ENCODE measurements at regions not wholly inside any gene's neighbourhood (a gene's known extent, or its start where the extent isn't known, plus 50 kb on each side); places are given as distances from the start of the nearest gene placed in this dataset.
"Not testable (repeated sequence)": the region's sequence is repeated elsewhere in the genome, so short reads cannot be mapped to it uniquely, and the experiment has no call there.

DNA sequence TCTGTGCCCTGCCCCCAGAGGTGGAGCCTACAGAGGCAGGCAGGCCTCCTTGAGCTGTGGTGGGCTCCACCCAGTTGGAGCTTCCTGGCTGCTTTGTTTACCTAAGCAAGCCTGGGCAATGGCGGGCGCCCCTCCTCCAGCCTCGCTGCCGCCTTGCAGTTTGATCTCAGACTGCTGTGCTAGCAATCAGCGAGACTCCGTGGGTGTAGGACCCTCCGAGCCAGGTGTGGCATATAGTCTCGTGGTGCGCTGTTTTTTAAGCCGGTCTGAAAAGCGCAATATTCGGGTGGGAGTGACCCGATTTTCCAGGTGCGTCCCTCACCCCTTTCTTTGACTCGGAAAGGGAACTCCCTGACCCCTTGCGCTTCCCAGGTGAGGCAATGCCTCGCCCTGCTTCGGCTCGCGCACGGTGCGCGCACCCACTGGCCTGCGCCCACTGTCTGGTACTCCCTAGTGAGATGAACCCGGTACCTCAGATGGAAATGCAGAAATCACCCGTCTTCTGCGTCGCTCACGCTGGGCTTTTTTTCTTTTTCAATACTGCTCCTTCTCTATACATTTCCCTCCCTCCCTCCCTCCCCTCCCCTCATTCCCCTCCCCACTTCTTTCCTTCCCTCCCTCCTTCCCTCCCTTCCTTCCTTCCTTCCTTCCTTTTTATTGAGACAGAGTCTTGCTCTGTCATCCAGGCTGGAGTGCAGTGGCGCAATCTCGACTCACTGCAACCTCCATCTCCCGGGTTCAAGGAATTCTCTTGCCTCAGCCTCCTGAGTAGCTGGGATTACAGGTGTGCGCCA, 197.1 kb upstream of the TBL1XR1 start:
- DNase-seq (ENCODE audit: low read depth in 2 of 2), result not testable (repeated sequence)

DNA sequence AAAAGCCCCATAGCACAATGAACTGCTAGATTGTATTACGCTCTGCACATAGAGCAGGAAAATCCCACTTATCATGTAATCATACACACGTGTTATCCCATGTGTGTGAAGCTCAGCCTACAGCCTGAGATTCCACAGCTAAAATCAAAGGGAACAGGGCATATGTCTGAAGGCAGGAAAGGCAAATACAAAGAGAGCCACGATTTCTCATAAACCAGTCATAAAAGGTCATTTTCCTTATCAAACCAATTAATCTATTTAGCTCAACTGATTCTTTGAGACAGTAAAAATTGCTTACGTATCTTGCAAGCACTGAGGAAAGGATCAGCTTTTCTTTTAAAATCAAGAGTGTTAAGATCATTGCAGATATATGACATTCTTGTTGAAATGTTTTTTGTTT, 199.5 kb upstream of the TBL1XR1 start:
- no peak for DNase-seq (ENCODE audit: low read depth in 2 of 2)

DNA sequence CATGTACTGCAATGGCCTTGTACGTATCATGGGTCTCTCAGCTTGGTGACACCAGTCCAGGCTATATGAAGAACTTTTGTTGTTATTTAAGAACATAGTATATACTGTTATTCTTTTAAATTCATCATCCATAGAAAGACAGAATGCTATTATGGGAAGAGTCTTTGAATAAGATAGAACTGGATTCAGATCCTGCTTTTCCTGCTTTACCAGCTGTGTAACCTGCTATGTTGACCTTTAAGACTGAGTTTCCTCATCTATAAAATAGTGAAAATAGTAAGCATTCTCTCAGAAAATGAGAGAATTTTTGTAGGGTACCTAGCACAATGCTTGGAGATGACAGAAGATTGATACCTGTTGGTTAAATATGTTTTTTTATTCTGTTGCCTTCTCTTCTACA, 204.1 kb upstream of the TBL1XR1 start:
- no peak for DNase-seq (ENCODE audit: low read depth in 2 of 2)

DNA sequence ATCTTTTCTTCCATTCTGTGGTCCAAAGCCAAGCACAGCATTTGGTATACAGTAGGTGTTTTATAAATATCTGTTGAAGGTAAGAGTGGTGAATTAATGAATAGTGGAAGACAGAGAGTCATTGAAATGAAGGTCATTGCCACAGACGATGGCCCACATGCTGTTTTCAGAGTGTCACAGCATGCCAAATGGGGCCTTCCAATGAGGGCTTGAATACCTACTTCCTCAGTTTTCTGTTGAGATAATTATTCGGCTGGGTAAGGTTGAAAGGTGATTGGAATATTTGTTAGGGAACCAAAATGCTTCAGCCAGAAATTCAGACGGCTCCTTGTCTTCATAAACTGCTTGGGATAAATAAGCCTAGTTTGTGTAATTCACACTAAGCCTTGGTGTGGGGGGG, 205.3 kb upstream of the TBL1XR1 start:
- no peak for DNase-seq (ENCODE audit: low read depth in 2 of 2)

DNA sequence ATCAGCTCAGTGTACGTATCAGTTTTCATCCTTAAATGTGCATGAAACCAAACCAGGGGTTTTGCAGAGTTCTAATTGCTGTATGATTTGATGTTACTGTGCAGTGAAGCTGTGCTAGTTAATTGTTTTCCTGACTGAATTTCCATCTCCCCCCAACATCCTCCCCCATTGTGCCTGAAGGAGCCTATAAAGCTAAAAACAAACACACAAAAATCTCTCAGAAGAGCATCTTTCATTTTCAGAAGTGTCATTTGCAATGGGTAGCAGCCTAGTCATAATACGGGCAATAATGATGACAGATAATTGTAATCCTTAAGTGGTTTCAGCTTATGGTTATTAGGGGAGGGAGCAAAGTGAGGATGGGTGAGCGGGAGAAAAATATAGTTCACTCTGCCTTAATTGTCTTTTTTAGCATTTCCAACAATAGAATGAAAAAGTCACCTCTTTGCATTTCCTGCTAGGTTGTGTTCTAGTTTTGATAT, 207.9 kb upstream of the TBL1XR1 start:
- DNase-seq (ENCODE audit: low read depth in 2 of 2), result no peak

DNA sequence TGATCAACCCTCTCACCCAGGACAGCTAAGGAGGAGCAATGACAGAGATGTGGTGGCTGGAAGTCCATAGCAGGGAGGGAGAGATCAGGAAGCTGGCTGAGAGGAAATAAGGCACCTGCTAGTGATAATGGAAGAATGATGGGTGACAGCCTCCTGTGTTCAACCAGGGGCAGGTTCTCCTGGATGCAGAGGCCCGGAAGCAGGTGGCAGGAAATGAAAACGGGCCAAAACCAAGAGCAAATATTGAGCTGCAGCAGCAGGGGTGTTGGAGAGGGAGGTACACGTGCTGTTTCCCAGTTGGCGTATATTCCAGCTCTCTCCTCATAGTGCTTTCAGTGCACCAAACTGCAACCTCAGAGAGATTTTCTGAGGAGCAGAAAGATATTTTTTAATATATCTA, 213.4 kb upstream of the TBL1XR1 start:
- no peak for DNase-seq (ENCODE audit: low read depth in 2 of 2)

DNA sequence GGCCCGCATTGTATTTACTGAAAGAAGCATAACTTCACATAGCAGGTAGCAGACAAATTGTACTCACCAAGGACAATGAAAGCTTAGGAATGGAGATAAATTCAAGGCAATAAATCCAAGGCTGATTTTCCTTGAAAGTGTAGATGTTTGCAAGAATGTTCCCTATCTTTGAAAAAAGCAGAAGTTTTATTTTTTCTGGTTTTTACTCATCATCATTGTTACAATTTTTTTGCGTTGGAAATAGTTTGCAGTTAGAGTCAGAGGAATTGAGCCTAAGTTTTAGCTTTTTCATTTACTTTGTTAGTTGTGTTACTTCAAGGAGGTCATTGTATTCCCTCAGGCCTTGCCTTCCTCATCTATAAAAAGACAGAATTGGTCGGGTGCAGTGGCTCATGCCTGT, 213.9 kb upstream of the TBL1XR1 start:
- DNase-seq (ENCODE audit: low read depth in 2 of 2), result no peak

DNA sequence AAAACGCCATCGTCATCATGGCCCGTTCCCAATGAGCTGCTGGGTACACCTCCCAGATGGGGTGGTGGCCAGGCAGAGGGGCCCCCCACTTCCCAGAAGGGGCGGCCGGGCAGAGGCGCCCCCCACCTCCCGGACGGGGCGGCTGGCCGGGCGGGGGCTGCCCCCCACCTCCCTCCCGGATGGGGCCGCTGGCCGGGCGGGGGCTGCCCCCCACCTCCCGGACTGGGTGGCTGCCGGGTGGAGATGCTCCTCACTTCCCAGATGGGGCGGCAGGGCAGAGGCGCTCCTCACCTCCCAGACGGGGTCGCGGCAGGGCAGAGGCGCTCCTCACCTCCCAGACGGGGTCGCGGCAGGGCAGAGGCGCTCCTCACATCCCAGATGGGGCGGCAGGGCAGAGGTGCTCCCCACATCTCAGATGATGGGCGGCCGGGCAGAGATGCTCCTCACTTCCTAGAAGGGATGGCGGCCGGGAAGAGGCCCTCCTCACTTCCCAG, 215.4 kb upstream of the TBL1XR1 start:
- DNase-seq (ENCODE audit: low read depth in 2 of 2), result not testable (repeated sequence)

DNA sequence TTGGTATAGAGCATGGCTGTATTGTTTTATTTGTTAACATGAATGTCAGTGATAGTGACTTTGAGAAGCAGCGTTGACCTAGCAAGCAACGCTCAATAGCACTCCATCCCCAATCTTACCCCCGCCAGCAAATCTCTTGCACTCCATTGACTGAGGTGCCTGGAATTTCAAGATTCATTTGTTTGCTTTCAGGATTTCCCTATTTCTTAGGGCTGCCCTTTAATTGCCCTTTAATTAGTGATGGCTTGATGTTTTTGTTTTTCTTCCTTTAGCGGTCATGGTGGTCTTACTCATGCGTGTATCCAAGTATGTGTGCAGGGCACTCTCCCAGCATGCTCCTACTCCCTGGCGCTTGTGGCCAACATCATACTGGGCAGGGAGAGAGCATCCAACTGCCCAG, 216.8 kb upstream of the TBL1XR1 start:
- no peak for DNase-seq (ENCODE audit: low read depth in 2 of 2)

DNA sequence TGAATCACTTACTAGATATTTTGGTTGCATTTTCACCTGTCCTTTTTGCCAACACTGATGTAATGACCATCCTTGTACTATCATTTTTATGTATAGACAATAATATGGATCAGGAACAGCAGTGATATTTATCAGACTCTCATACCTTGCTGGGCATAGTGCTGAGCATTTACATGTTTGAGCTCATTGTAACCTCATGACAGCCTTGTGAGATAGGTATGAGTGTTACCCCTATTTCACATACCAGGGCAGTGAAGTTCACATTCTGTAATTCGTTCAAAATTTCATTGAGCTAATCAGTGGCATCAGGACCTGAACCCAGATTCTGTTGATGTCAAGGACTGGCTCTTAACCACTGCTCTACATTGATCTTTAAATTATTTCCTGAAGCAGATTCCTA, 221.5 kb upstream of the TBL1XR1 start:
- DNase-seq (ENCODE audit: low read depth in 2 of 2), result no peak

DNA sequence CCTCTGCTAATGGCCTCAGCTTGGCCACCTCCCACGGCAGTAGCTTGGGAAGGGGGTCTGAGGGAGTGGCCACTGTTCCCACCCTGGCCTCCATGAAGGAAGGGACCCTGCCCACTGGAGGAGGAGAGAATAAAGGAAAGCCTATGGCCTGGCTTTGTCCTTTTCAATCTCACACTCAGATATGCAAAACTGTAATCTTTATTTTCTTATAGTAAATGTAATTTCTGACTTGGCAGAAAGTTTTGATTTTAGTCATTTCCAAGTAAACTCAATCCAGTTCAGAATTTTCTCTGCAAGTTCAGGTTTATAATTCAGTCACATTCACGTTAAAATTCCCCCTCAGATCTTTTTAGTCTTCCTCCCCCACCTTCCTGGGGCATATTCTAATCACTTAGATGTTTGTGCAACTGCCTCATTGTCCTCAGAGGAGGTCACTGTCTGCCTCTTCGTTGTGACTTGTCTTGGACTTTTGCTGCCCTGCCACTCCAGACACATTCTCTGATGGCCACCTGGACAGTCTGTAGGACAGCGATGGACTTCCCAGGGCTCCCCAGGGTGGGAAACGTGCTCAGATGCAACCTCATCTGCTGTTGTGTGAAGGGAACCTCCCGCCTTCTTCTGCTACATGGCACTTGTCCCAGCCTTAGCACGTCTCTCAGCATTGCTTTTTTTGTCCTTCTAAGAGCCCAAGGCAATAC, 222.8 kb upstream of the TBL1XR1 start:
- no peak for DNase-seq (ENCODE audit: low read depth in 2 of 2)

DNA sequence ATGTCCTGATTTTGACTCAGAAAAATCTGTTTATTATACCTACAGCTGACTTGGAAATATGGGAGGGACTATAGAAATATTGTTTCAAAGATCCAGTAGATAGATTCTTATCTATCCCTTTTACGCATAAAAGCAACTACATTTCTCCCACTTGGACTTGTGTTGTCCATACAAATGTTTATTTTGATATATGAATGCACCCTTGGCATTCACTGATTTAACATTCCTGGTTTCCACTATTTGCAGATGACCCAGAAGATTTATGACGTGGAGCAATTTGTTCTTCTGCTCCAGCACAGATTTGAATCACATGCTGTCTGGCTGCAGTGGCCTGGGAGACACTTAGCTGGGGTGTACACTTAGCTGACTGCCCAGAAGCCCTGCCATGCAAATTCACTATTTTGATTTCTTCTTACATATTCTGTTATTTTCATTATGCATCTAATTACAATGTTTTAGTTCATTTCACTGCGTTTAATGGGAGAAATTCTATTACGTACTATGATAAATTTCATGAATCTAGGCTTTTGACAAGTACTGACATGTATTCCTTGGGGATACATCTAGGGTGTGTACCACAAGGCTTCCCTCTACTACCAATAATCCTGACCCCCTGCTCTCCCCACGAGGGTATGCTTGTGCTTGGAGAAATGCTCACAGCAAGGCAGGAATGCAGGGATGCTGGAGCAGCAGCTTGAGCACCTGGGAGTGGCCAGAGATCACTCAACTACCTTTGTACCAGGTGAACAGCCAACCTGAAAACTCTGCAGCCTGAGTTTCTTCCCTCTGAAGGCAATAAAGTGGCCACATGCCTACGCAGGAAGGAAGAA, 223.6 kb upstream of the TBL1XR1 start:
- no peak for DNase-seq (ENCODE audit: low read depth in 2 of 2)

DNA sequence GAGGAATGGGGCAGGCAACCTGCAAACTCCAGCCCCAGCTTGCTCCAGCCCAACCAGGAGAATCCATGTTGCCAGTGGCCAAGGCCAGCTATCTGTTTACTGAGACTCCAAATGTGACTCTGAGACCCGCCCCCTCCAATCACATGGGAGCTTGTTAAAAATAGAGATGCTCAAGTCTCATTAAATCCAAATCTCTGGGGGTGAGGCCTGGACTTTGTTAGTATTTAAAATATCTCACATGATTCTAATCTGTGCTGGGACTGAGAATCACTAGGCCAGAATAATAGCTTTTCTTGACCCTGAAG, 224.2 kb upstream of the TBL1XR1 start:
- no peak for DNase-seq (ENCODE audit: low read depth in 2 of 2)

DNA sequence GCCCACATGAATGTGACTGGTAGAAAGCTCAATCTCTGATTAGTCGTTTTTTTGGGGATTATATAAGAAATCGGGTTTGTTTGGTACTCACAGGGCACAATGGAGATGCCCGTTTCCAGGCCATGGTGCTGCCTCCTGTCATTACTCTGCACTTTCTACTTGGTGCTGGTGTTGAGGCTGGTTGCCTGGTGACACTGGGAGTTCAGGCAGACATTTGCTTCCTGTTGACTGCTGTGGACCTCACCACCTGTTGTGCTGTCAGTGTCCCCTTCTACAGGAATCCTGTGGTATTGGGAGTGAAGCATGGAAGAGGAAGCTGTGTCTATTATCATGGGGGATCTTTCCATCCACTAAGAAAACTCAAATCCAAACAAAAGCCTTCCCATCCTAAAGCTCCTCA, 227.2 kb upstream of the TBL1XR1 start:
- DNase-seq (ENCODE audit: low read depth in 2 of 2), result no peak

DNA sequence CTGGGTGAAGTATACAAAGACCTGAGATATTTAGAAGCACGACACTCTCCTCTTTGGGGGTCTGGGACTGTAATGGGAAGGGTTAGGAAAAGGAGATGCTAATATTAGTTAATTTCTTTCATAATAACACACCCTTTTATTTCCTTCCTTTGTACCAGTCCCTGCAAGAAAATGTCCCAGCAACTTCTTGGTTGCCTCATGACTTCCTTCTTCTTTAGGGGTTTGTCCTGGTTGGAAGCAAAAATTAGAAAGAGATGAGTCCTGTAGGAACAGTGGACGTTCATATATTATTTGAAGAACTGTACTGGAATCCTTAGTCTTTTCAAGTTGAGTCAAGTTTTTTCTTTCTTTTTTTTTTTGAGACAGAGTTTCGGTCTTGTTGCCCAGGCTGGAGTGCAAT, 227.8 kb upstream of the TBL1XR1 start:
- DNase-seq (ENCODE audit: low read depth in 2 of 2), result no peak

DNA sequence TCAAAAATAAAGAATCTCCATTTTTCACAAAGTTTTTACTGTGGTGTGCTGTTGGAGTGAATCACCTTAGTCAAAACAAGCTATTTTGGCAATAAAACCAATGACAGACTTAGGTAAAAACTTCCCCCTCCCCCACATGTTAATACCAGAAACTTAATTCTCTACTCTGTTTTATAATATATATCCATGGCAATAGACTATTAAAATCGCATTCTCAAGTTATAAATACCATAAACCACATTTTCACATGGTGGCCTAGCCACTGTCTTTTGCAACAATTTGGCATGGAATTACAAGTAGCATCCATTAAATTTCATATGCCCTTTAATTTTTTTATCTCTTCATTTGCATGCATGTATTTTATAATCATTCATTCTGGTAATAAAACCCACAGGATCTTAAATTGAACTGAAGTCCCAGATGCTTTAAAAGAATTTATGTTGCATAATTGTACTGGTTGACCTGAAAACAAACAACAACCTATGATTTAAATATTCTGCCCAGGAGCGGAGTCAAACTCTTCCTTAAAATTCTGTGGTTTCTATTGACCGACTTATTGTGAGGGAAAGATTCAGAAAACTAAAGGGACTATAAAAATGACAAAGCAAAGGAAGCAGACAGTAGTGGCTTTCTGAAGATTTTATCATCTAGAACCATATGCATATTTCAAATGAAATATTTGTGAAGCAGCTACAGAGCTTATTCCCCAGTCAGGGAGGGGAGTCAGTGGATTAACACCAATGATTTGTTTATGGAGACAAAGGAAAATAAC, 229.0 kb upstream of the TBL1XR1 start:
- no peak for DNase-seq (ENCODE audit: low read depth in 2 of 2)

DNA sequence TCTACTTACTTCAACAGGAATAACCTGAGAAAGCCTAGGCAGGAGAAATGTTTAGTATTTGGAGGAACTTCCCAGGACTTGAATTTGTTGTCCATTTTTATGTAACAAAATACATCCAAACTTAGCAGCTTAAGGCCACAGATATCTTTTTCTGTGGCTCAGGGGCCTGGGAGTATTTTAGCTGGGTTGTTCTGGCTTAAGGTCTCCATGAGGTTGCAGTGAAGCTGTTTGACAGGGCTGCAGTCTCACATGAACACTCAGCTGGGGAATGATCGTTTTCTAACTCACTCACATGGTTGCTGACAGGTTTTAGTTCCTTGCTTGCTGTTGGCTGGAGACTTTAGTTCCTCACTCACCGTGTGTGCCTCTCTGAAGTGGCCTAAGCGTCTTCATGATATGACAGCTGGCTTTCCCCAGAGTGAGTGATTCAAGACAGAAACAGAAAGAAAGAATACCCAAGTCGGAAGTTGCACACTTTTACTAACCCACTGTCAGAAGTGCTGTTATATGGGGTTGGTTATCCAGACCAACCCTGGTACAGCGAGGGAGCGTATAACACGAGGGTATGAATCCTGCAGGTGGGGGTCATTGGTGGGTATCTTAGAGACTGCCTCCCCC, 229.7 kb upstream of the TBL1XR1 start:
- no peak for DNase-seq (ENCODE audit: low read depth in 2 of 2)

DNA sequence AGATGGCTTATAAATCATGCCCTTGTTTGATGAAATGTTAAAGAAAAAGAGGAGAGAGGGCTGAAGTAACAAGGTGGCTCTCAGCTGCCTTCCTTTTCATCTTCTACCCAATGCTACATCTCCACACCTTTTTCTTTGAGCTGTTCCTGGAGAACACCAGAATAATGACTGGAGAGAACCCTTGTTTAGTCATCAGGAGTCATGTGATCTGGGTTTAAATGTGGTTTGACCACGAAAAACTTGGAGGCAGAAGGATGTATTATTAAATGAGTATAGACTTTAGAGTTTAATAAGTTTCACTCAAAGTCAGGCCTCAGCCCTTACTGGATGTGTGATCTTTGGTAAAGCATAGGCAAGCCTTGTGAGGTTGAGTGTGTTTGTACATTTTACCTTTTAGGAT, 230.3 kb upstream of the TBL1XR1 start:
- DNase-seq (ENCODE audit: low read depth in 2 of 2), result no peak

DNA sequence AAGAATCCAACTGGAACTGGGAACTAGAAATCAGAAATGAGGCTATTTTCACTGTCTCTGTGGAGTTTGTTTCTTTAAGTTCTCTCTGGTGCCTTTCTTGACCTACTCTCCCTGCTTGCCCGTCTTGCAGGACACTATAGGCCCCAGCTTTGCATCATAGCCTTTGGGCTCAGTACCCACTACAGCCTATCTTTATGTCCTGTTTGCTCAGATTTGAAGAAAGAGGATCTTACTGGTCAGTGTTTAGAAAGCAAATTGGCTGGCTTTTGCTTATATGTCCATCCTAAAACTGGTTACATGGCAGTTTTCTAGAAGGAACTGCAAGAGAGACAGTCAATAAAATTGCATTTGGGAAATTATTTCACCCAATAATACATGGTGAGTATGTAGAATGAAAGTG, 231.8 kb upstream of the TBL1XR1 start:
- no peak for DNase-seq (ENCODE audit: low read depth in 2 of 2)

DNA sequence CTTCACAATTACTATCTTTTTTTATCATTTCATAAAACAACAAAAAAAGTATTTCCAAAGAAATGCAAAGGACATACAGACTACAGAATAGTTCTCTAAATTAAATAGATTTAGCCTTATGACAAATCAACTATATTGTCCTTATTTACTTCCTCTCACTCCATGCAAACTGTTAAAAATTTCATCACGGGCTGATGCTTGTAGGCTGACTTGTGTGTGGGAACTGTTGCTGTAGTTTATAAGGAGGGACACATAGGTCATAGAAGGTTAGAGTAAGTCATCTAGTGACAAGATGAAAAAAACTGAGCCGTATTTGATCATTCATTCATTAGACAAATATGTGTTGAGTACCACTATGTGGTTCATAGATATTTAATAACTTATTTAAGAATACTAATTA, 232.5 kb upstream of the TBL1XR1 start:
- no peak for DNase-seq (ENCODE audit: low read depth in 2 of 2)

DNA sequence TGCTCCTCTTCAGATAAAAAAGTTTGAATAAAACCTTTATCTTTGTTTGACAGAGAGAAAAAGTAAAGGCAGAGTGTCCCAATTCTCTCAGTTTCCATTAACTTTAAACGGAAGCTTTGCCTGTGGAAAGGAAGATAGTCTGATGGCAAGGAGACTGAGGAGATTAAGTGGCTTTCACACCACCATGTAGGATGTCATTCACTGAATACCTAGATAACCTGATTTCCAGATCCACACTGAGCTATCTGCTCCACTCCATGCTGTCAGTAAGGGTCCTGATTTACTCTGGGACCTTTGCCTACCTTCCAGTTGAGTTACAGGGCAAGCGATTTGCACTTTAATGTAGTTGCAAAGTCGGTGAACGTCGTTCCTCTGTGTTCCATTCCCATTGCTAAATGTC, 233.4 kb upstream of the TBL1XR1 start:
- no peak for DNase-seq (ENCODE audit: low read depth in 2 of 2)

All from stimulated activated CD8-positive, alpha-beta memory T cell treated with anti-CD3 and anti-CD28 coated beads, Interleukin-7, amount 100 ng/mL, for 1 hour (primary cell).